Chondrocyte (in vitro differentiated cells): ENCODE measurements at regions not wholly inside any gene's neighbourhood (a gene's known extent, or its start where the extent isn't known, plus 50 kb on each side); places are given as distances from the start of the nearest gene placed in this dataset.

Experiments
- DNase-seq: peaks from one replicate; pipeline ENCODE4 v3.0.0; 2021; ENCODE audit warnings: mixed read lengths, low spot score
- H3K27ac Mint-ChIP-seq: one replicate; pipeline ENCODE4 v1.8.0; 2021; ENCODE audit warnings: mild to moderate bottlenecking, moderate library complexity, mixed read lengths; ENCODE audit not compliant: unreplicated experiment
- H3K27me3 Mint-ChIP-seq: 2 replicates; pipeline ENCODE4 v1.8.0; 2021; ENCODE audit warnings: low read depth, mixed read lengths
- H3K36me3 Mint-ChIP-seq: 2 replicates; pipeline ENCODE4 v1.8.0; 2021; ENCODE audit warnings: low read depth, mixed read lengths
- H3K4me1 Mint-ChIP-seq: 2 replicates; pipeline ENCODE4 v1.8.0; 2021; ENCODE audit warnings: low read depth, mild to moderate bottlenecking, mixed read lengths
- H3K4me3 Mint-ChIP-seq: one replicate; pipeline ENCODE4 v1.8.0; 2021; ENCODE audit warnings: mild to moderate bottlenecking, moderate library complexity, mixed read lengths; ENCODE audit not compliant: unreplicated experiment
- H3K9me3 Mint-ChIP-seq: 2 replicates; pipeline ENCODE4 v1.8.0; 2021; ENCODE audit warnings: low read depth, mixed read lengths
- CTCF ChIP-seq: fragments of 200-600 bp; sonication (generic); IDR thresholded peaks from 2 replicates; pipeline ENCODE4 v1.5.0; 2021; ENCODE audit warnings: antibody characterized with exemption, mild to moderate bottlenecking, moderate library complexity

GRCh38 chr10:132486539-132487121, 51.0 kb upstream of the INPP5A start:
- TF ChIP-seq CTCF: no peak
- Mint-ChIP-seq H3K27ac (no peak overlapping the region), H3K4me3 (no peak overlapping the region), H3K9me3 (no peaks in the 10 kb centered on the region), H3K4me1 (peaks cover 24% of the 10 kb centered on the region), H3K36me3 (no peaks in the 10 kb centered on the region), H3K27me3 (peaks cover 2% of the 10 kb centered on the region)
- peak; percentile 72 for DNase-seq

- DNase-seq: peak; percentile 91
- TF ChIP-seq CTCF: no peak
- Mint-ChIP-seq H3K27ac (no peak overlapping the region), H3K36me3 (no peaks in the 10 kb centered on the region), H3K4me1 (peaks cover 15% of the 10 kb centered on the region), H3K4me3 (no peak overlapping the region), H3K27me3 (peaks cover 2% of the 10 kb centered on the region), H3K9me3 (no peaks in the 10 kb centered on the region)
Measured at GRCh38 chr10:132487241-132488135, 50.1 kb upstream of the INPP5A start.
